Loucy (cell line): ENCODE measurements at regions not wholly inside any gene's neighbourhood (a gene's known extent, or its start where the extent isn't known, plus 50 kb on each side); places are given as distances from the start of the nearest gene placed in this dataset.

Experiments used
- H2AFZ ChIP-seq: fragments of 200-600 bp; sonication (generic); 2 replicates; pipeline ENCODE4 v1.6.0; 2016; ENCODE audit warnings: antibody characterized with exemption, mild to moderate bottlenecking, low read length, moderate library complexity
- H3F3A ChIP-seq: fragments of 200-600 bp; 2 replicates; pipeline ENCODE4 v1.6.0; 2016; ENCODE audit warnings: antibody characterized with exemption, low read depth, mild to moderate bottlenecking
- H3K27me3 ChIP-seq: fragments of 200-600 bp; sonication (generic); 2 replicates; pipeline ENCODE4 v1.6.1; 2014; ENCODE audit warnings: low read length, mild to moderate bottlenecking; ENCODE audit not compliant: insufficient read depth, poor library complexity, severe bottlenecking
- H3K36me3 ChIP-seq: fragments of 200-600 bp; sonication (generic); 2 replicates; pipeline ENCODE4 v1.6.1; 2016; ENCODE audit warnings: low read length; ENCODE audit not compliant: insufficient read depth
- H3K4me1 ChIP-seq: fragments of 200-600 bp; sonication (generic); 2 replicates; pipeline ENCODE4 v1.5.1; 2014; ENCODE audit warnings: low read length, mild to moderate bottlenecking; ENCODE audit not compliant: insufficient read depth, poor library complexity, severe bottlenecking
- H3K4me2 ChIP-seq: fragments of 200-600 bp; sonication (generic); 2 replicates; pipeline ENCODE4 v1.6.0; 2014; ENCODE audit warnings: antibody characterized with exemption, low read length, low read depth, mild to moderate bottlenecking; ENCODE audit not compliant: poor library complexity, severe bottlenecking
- H3K4me3 ChIP-seq: fragments of 200-600 bp; sonication (generic); 2 replicates; pipeline ENCODE4 v1.5.1; 2014; ENCODE audit warnings: low read length, mild to moderate bottlenecking, mixed read lengths; ENCODE audit not compliant: poor library complexity, severe bottlenecking
- H3K79me2 ChIP-seq: fragments of 200-600 bp; sonication (generic); 2 replicates; pipeline ENCODE4 v1.6.1; 2014; ENCODE audit warnings: low read length; ENCODE audit not compliant: insufficient read depth
- H3K9ac ChIP-seq: fragments of 200-600 bp; sonication (generic); 2 replicates; pipeline ENCODE4 v1.6.0; 2014; ENCODE audit warnings: mild to moderate bottlenecking, low read depth, low read length, moderate library complexity; ENCODE audit not compliant: poor library complexity, severe bottlenecking
- H3K9me2 ChIP-seq: fragments of 200-600 bp; sonication (generic); replicated peaks from 2 replicates; pipeline ENCODE4 v1.6.1; 2016; ENCODE audit warnings: low read depth, low read length, mixed read lengths
- H3K9me3 ChIP-seq: fragments of 200-600 bp; sonication (generic); 2 replicates; pipeline ENCODE4 v1.6.1; 2014; ENCODE audit warnings: mild to moderate bottlenecking, antibody characterized with exemption, low read length, low read depth; ENCODE audit not compliant: insufficient read depth
- H4K20me1 ChIP-seq: fragments of 200-600 bp; sonication (generic); 2 replicates; pipeline ENCODE4 v1.6.0; 2014; ENCODE audit warnings: antibody characterized with exemption, low read length, mild to moderate bottlenecking; ENCODE audit not compliant: insufficient read depth, poor library complexity, severe bottlenecking
- EZH2phosphoT487 ChIP-seq: fragments of 200-600 bp; IDR thresholded peaks from 2 replicates; pipeline ENCODE4 v1.6.1; 2018; ENCODE audit warnings: antibody characterized with exemption, mild to moderate bottlenecking, moderate library complexity, borderline replicate concordance
- TF ChIP-seq, protein P1 (sequence below): fragments of 200-600 bp; sonication (generic); conservative IDR thresholded peaks from 2 replicates; pipeline ENCODE4 v1.5.1; 2014; ENCODE audit warnings: mild to moderate bottlenecking, antibody characterized with exemption, low read length

DNA sequence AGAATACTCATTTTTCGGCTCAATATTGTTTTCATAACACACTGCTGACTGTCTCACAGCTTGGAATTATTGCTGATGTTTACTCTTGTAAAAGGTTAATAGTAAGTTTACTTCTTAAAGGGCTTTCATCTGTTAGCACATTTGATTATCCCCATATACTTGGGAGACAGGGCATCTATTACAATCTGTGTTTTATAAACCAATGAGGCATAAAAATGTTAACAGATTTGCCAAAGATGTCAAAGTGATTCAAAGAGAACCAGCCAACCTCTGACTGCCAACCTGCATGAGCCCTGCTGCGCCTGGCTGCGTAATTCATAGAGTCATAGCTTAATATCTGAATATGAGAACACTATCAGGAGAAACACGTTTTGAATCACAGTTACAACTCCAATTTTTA is 665.6 kb downstream of the TRIML1 start:
- no peaks in the 10 kb centered on the region for H4K20me1 ChIP-seq
- H3K36me3 ChIP-seq, result no peaks in the 10 kb centered on the region
- no peak for TF ChIP-seq EZH2phosphoT487
- TF ChIP-seq, protein P1, sequence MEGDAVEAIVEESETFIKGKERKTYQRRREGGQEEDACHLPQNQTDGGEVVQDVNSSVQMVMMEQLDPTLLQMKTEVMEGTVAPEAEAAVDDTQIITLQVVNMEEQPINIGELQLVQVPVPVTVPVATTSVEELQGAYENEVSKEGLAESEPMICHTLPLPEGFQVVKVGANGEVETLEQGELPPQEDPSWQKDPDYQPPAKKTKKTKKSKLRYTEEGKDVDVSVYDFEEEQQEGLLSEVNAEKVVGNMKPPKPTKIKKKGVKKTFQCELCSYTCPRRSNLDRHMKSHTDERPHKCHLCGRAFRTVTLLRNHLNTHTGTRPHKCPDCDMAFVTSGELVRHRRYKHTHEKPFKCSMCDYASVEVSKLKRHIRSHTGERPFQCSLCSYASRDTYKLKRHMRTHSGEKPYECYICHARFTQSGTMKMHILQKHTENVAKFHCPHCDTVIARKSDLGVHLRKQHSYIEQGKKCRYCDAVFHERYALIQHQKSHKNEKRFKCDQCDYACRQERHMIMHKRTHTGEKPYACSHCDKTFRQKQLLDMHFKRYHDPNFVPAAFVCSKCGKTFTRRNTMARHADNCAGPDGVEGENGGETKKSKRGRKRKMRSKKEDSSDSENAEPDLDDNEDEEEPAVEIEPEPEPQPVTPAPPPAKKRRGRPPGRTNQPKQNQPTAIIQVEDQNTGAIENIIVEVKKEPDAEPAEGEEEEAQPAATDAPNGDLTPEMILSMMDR, result no peak
- no peak overlapping the region for H2AFZ ChIP-seq
- H3K4me1 ChIP-seq, result no peaks in the 10 kb centered on the region
- H3F3A ChIP-seq, result no peaks in the 10 kb centered on the region
- H3K9me2 ChIP-seq, result no peaks in the 10 kb centered on the region
- H3K9ac ChIP-seq, result no peak overlapping the region
- no peaks in the 10 kb centered on the region for H3K27me3 ChIP-seq
- no peaks in the 10 kb centered on the region for H3K79me2 ChIP-seq
- no peaks in the 10 kb centered on the region for H3K9me3 ChIP-seq
- no peak overlapping the region for H3K4me3 ChIP-seq
- no peak overlapping the region for H3K4me2 ChIP-seq

DNA sequence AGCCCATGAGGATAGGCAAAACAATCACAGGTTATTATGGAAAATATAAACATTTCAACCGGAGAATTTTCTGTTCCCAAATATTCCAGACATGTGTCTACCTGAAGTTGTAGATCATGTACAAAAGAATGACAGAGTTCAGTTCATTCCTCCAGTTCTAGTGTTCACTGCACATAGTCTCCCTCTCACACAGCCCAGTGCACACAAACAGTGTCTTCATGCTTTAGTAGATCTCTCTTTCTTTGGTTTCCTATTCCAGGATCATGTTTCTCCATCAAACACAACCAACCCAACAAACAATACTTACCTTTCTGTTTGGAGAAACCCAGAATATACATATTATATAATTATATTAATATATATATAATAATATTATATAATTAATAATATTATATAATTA is 671.9 kb downstream of the TRIML1 start:
- no peaks in the 10 kb centered on the region for H3K79me2 ChIP-seq
- H3K36me3 ChIP-seq, result no peaks in the 10 kb centered on the region
- no peaks in the 10 kb centered on the region for H3K27me3 ChIP-seq
- H3K9ac ChIP-seq, result no peak overlapping the region
- H3K4me1 ChIP-seq, result no peaks in the 10 kb centered on the region
- H3K4me3 ChIP-seq, result no peak overlapping the region
- TF ChIP-seq EZH2phosphoT487, result no peak
- TF ChIP-seq, protein P1, result no peak
- no peaks in the 10 kb centered on the region for H3K9me2 ChIP-seq
- no peaks in the 10 kb centered on the region for H3F3A ChIP-seq
- H3K4me2 ChIP-seq, result no peak overlapping the region
- no peaks in the 10 kb centered on the region for H3K9me3 ChIP-seq
- no peak overlapping the region for H2AFZ ChIP-seq
- no peaks in the 10 kb centered on the region for H4K20me1 ChIP-seq

DNA sequence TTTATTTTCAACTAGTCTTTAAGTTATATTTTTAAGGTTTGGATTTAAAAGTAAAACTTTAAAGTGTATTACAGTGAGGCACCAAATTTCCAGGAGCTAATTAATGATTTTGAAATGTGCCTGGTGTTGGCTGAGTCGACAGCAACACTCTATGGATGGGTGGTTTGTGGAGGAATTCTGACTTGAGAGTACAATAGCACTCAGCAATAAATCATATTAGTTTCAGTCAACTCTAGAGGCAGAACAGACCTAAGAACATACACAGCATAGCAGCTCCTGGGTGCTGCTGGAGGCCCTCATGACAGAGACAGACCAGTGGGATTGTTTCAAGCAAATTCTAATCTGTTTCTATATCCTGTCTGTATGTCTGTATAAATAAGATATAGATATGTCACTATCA is 673.4 kb downstream of the TRIML1 start:
- Histone ChIP-seq H4K20me1 (no peaks in the 10 kb centered on the region), H3K9ac (no peak overlapping the region), H3K79me2 (no peaks in the 10 kb centered on the region), H3K27me3 (no peaks in the 10 kb centered on the region), H3K36me3 (no peaks in the 10 kb centered on the region), H3K4me3 (no peak overlapping the region), H2AFZ (no peak overlapping the region), H3K4me1 (no peaks in the 10 kb centered on the region), H3F3A (no peaks in the 10 kb centered on the region), H3K4me2 (no peak overlapping the region), H3K9me3 (no peaks in the 10 kb centered on the region), H3K9me2 (no peaks in the 10 kb centered on the region)
- TF ChIP-seq, protein P1, result no peak
- TF ChIP-seq EZH2phosphoT487, result no peak
